HG03139 (cell line): ENCODE measurements at regions not wholly inside any gene's neighbourhood (a gene's known extent, or its start where the extent isn't known, plus 50 kb on each side); places are given as distances from the start of the nearest gene placed in this dataset.

Experiments used
- ATAC-seq: cut with Tn5 transposase; IDR thresholded peaks from one replicate; pipeline ENCODE4 v1.9.1; 2021; ENCODE audit not compliant: unreplicated experiment

DNA sequence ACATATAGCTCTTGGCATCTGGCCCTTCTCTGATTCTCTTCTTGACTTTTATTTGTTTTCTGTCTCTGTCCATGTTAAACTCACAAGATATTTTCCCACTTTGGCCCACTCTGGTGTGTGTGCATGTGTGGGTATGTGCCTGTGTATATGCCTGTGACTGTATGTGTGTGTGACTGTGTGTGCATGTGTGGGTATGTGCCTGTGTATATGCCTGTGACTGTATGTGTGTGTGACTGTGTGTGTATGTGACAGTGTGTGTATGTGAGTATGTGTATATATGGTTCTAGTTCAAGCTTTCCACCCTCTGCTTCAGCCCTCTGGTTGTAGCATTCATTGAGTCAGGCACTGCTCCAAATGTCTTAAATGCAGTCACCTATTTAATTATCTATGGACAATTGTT is 88.6 kb upstream of the GGTLC1 start:
- no peak for ATAC-seq

DNA sequence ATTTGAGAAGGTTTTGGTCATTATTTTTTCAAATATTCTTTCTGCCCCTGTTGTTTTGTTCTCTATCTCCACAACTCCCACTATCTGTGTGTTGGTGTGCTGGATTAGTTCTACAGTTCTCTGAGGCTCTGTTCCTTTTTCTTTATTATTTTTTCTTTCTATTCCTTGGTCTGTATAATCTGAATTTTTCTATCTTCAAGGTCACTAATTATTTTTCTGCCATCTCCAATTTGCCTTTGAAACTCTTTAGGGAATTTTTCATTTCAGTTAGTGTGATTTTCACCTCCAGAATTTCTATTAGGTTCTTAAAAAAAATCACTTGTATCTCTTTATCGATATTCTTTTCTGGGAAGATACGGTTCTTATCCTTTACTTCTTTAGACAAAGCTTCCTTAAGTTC is 82.1 kb upstream of the GGTLC1 start:
- no peak for ATAC-seq

DNA sequence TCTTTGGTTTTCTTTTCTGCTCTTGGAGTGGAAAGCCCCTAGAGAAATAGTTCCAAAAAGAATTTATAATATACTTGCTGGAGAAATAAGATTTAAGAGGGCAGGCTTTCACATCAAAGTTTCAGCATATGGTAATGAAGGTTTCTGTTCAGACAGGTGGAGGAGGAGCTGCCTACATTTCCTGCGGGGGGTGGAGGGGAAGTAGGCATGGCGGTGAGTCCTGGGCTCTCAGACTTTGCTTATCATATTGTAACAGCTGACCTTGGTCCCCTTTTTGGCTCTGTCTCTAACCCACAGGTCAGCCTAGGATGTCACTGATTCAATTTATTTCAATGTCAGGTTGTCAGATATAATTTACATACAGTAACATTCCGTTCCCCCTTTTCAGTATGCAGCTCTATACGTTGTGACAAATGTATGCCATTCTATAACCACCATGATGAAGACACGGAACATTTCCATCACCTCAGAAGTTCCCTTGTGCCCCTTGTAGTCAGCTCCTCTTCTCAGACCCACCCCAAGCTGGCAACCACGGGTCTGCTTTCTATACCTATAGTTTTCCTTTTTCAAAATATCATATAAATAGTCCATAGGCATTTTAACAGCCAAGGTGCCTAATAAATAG is 77.6 kb upstream of the GGTLC1 start:
- ATAC-seq = no peak

DNA sequence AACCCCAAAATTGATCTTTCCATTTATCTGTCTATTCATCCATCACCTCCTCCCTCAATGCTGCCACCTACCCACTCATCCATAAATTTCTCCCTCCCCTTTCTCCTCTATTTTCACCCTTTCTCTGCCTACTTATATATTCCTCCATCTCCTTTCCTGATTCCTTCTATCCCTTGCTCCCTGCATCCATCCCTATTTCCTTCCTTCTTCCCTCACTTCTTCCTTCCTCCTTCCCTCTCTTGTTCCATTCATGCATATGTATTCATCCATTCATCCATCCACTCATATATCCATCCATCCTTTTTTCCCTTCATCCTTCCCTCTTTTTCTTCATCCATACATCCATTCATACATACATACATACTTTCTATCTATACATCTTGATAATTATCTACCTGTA is 76.3 kb upstream of the GGTLC1 start:
- no peak for ATAC-seq

DNA sequence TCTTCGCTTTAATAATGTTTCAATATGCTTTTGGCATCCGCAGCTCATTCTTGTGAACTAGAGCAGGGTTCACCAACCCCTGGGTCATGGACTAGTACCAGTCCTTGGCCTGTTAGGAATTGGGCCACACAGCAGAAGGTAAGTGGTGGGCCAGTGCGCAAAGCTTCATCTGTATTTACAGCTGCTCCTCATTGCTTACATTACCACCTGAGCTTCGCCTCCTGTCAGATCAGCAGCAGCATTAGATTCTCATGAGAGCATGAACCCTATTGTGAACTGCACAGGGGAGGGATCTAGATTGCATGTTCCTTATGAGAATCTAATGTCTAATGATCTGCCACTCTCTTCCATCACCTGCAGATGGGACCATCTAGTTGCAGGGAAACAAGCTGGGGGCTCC is 75.5 kb upstream of the GGTLC1 start:
- ATAC-seq = no peak

DNA sequence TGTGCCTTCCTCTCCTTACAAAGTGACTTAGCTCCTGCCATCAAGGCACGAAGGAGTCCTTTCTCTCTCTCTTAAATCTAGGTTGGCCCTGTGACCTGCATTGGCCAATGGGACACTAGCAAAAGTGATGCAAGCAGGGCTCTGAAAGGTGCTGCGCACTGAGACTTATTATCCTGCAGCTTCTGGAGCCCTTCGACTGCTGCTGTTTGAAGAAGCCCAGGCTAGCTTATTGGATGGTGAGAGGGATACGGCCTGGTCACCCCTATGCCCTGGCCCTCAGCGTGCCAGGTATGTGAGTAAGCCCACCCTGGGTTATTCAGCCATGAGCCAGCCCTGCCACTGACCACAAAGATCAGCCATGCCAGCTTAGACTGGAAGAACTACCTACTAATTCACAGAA is 74.5 kb upstream of the GGTLC1 start:
- ATAC-seq = no peak

DNA sequence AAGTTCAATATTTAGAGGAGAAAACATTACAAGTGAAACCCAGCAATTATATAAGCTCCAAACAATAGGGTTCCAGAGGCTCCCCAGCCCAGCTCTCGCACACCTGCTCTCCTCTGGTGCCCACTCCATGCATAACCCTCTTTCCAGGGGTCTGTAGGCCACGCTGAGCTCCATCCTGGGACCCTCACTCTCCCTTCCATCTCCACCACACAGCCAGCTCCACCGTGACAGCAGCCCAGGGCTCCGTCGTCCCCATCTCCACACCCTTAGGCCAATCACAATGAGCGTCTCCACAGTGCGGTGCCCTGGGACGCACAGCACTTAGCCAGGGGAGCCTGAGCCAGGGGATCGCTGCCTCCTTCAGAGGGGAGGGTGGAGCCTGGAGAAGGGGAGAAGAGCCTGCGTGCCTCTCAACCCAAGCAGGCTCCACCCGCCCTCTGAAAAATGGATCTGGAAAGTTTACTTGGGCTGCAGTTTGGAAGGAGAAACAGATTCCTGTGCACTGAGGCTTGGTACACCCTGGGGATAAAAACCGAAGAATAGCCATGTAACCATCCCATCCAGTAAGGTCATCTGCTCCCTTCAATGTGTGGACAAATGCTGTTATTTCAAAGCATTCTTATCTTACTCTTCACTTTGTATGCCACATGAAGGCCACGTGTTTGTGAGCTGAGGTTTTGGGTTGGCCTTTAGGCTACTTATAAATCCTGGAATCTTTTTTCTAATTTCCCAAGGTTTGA is 72.4 kb upstream of the GGTLC1 start:
- ATAC-seq = no peak

DNA sequence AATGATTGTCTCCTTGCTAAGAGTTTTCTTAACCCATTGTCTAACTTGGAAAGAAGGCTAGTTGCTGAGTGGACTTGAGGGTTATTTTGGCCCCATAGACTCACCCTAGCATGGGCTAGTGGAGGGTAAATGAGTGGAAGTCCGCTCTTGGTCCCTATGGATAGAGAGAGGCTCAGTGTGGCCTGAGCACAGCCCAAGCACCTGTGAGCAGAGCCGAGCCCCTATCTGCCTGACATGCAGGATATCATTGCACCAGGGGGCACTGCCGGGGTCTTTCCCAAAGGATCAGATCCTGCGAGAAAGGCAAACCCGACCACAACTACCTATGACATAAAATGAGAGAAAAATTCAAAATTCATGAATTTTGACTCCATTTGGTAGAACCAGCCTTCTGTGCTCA is 70.6 kb upstream of the GGTLC1 start:
- no peak for ATAC-seq

DNA sequence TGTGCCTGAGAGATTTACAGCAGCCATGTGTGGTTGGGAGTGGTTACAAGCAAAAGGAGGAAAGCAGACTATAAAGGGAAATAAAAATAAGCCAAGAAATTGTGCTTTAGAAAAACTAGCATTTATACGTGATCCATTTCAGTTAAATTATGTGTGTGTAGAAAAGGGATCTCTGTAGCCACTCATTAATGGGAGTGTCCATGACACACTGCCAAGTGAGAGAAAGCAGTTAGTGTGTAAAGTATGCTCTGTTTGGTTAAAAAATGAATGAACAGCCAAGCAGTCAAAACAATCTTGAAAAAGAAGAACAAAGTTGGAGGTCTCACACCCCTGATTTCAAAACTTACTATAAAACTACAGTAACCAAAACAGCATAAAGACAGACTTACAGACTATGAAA is 67.9 kb upstream of the GGTLC1 start:
- ATAC-seq = no peak

DNA sequence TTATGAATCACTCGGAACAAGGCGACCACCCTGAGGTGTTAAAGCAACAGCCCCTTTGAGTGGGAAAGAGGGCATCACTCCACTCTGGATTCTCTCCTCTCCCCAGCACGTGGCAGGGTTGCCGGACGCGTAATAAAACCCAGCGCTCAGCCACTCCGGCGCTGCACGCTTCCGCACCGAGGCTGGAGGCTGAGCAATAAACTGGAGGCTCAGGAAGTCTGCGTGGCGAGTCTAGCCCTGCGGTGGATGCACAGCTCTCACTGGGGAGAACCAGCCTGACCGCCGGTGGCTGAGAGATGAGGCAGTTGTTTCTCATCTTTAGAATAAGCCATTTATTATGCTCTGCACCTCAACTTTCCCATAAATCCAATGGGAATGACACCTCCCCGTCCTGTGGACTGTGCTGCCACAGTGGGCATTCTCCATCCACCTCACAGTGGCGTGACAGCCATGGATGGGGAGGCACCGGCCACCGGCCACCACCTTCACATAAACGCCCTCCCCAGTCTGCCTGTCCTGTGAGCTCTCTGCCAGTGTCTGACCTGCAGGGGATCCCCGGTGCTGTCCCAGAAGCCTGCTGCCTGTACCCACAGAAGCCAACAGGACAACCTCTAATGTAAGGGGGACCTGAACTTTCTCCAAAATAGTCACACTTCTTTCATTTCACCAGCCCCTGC is 64.2 kb upstream of the GGTLC1 start:
- ATAC-seq = no peak

DNA sequence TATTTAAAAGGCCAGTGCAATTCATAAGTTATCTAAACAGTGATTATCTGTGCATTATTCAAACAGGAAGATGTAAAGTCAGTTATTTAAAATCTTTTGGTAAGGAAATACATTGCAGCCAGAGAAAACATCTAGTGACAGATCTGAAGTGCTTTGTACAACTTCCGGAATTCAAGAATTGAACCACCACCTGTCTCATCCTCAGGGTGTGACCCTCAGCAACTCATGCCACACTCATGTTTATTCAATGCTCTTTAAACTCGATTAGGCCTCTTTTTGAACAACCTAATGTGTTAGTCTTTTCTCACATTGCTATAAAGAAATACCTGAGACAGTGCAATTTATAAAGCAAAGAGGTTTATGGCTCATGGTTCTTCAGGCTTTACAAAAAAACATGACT is 62.6 kb upstream of the GGTLC1 start:
- no peak for ATAC-seq

DNA sequence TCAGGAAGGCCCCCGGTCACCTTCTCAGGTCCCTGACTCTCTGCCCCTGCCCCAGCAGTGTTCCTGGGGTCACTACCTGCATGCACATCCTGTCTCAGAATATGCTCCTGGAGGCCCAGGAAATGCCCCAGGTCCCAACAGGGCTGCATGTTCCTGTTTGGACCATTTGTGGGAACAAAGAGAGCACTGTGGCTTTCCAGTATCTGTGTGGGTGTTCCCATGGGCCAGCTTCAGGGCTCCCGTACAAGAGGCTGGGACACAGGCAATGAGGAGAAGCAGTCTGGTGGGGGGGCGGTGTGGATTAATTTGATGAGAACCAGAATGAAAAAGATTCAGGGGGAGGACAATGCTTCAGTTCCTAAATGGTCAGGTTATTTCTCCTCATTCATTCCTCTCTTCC is 61.5 kb upstream of the GGTLC1 start:
- ATAC-seq = no peak

DNA sequence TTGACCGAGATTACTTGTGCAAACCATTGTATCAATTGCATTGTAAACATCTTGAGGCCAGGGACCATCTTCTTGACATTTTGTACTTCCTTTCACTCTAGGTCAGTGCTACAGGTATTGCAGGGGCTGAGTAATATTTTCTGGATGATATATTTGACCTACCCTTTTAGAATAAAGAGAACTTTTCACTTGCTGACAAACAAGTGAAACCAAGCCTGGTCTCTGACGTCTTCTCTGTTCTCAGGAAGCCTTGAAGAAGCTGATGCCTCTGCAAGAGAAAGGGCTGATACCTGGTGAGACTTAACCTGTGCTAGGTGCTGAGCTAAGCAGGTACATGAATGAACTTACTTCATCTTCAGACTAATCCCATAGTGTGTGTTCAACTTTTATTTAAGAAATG is 60.5 kb upstream of the GGTLC1 start:
- no peak for ATAC-seq

DNA sequence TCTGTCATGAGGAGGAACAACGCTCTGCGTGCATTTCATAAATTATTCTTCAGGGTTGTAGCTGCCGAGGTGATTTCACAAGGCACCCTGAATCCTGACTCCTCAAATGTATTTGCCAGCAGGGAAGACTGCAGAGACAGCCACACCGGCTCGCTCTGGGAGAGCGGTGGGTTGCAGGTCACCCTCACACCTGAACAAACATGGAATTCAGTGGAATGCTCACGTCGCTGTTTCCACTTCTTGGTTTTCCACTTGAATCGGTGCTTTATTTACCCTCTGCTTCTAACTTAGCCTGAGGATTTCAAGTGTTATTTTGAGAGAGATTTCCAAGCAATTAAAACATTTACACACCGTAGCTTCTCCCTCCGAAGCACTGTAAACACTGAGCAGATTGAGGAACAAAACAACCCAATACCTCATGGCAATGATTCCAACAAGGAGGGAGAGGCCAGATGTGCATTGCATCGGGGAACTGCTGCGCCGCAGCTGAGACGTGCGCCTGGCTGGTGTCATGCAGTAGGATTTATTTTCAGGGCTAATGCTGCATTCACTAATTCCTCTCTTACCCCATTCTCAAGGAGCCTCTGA is 59.5 kb upstream of the GGTLC1 start:
- ATAC-seq = no peak

DNA sequence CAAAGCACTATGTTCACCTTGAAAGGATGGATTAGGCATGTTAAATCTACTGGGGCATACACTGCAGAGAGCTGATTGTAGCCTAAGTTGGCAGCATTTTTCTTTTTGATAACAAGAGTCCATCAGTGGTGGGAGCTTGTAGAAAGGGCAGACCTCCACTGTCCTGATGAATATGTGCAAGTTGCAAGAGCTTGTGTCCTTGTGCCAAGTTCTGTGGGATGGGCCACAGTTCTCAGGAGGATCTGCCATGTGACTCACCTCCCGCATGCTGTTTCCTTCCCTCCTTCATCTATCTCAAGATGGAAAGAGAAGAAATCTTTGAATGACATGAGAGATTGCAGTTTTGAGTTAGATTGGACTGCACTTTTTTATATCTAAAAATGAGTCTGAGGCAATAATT is 58.3 kb upstream of the GGTLC1 start:
- ATAC-seq = no peak

DNA sequence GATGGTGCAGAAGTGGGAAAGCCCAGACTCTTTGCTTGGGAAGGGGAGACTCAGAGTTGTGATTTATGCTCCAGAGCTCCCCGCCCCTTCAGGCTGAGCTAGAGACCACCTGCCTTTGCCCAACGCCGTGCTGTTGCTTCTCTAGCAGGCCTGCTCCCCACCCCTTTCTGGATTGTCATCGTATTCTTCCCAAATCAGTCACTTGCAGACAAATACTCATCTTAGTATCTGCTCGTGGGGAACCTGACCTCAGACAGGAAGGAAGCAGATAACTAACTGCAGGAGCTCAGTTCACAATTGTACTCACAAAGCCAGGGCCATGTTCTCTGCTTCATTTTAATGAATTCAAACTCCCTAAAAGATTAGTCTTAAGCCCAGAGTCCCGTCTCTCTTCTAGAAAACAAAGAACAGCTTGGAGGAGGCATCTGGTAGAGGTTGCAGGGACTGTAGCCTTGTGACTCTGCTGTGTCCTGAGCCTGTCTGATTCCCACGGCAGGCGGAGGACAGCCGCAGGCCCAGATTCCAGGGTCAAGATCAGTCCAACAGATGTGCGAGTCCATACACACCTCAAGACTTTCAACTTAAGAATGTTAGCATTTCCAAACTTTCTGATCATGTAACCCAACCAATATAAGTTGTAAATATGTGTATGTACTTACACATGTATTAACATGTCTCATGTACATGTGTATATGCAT is 57.2 kb upstream of the GGTLC1 start:
- ATAC-seq = no peak

DNA sequence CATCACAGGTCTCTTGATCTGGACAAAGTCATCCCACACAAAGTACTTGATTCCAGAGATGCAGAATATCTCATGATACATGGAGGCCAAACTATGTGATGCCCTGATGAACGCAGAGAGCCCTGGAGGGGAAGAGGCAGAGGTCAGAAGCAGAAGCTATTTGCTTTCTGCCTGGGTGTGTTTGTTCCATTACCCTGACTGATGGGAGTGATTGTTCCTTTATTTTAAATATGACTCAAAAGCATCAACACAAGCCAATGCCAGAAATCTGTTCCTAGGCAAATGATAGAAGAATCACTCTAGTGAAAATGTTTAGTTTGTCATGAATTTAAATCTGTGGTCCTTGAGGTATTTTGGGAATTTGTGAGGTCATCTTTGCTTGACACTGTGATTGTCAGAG is 54.7 kb upstream of the GGTLC1 start:
- ATAC-seq = no peak

DNA sequence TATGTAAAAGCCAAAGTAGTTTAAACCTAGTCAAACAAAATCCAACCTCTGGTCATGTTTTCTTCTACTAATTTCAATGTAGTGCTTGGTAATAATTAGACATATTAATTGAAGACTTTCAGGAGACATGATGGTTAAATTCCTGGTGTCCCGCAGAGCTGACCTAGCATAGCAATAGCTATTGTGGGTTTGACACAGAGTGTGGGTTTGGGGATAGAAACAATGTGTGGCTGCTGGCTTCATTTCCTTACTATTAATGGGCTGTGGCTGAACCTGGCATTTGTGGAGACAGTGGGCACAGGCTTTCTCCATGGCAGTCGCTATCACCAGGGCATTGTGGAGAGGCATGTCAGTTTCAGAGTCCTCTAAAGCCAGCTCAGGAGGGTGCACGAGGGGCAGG is 54.1 kb upstream of the GGTLC1 start:
- no peak for ATAC-seq

DNA sequence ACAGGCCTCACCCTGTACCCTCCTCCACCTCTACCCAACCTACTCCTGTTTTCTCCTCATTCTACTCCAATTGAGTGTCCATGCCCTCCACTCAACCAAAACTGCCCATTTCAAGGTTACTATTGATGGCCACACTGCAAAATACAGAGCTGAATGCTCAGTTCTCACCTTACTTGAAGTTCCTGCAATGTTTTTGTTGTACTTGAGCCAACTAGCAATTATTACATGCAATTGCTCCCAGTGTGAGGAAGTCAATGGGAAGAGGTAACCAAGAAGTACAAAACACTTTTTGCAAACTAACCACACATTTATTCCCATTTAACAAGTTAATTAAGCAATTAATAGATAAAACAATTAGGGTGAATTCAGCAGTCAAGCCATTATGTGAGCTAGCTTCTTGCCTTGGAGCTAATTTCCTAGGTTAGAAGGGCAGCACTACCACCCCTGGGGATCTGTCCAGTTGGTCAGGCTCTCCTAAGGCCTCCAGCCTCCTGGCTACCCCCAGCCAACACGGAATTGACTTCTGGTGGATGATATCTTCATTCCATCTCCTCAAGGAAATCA is 52.4 kb upstream of the GGTLC1 start:
- ATAC-seq = no peak

DNA sequence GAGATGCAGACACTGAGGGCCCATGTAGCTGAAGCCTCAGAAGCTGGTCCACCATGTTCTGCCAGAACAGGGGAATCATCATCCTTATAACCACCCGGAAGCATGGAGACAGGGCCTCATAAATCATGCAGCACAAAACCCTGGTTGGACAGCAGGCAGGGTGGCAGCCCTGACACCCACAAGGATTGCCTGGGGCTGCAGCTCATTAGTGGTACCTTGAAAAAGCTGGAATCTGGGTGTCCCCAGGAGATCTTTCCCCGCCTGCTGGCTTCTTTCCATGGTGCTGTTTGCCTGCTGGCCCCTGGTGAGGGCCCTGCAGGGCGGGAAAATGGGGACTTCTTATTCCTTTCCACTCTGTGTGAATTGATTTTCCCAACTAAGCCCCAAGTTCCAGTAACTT is 50.6 kb upstream of the GGTLC1 start:
- no peak for ATAC-seq
